Activated CD4-positive, CD25-positive, alpha-beta regulatory T cell (primary cell): ENCODE measurements at regions not wholly inside any gene's neighbourhood (a gene's known extent, or its start where the extent isn't known, plus 50 kb on each side); places are given as distances from the start of the nearest gene placed in this dataset.
"Not testable (repeated sequence)": the region's sequence is repeated elsewhere in the genome, so short reads cannot be mapped to it uniquely, and the experiment has no call there.

Experiments
- DNase-seq, 4 experiments: peaks; one replicate each; lab custom pipeline; 2025; lab: John Stamatoyannopoulos, UW

GRCh38 chr5:112472614-112473013 lies 53.5 kb upstream of the EPB41L4A start:
- DNase-seq: no peak

GRCh38 chr5:112473989-112474388 lies 54.9 kb upstream of the EPB41L4A start:
- no peak for DNase-seq

GRCh38 chr5:112475747-112476365 lies 56.8 kb upstream of the EPB41L4A start:
- DNase-seq: no peak

- no peak for DNase-seq
Observed at GRCh38 chr5:112479418-112479817, 60.3 kb upstream of the EPB41L4A start.

GRCh38 chr5:112480501-112480900 lies 61.4 kb upstream of the EPB41L4A start:
- no peak for DNase-seq

GRCh38 chr5:112483704-112484103 lies 64.6 kb upstream of the EPB41L4A start:
- no peak for DNase-seq

GRCh38 chr5:112485934-112486355 lies 66.9 kb upstream of the EPB41L4A start:
- DNase-seq: no peak

- DNase-seq: no peak
Observed at GRCh38 chr5:112491257-112491656, 72.2 kb upstream of the EPB41L4A start.

- DNase-seq: no peak
Observed at GRCh38 chr5:112492291-112492690, 73.2 kb upstream of the EPB41L4A start.

GRCh38 chr5:112503749-112504501 lies 84.8 kb upstream of the EPB41L4A start:
- DNase-seq: not testable (repeated sequence)

- not testable (repeated sequence) for DNase-seq
Observed at GRCh38 chr5:112509097-112509496, 90.0 kb upstream of the EPB41L4A start.

- DNase-seq: no peak
Observed at GRCh38 chr5:112511920-112512319, 92.8 kb upstream of the EPB41L4A start.

- no peak for DNase-seq
Observed at GRCh38 chr5:112512901-112513300, 93.8 kb upstream of the EPB41L4A start.

- DNase-seq: no peak
Observed at GRCh38 chr5:112514111-112514510, 95.0 kb upstream of the EPB41L4A start.

- DNase-seq: not testable (repeated sequence)
Observed at GRCh38 chr5:112520474-112520873, 101.4 kb upstream of the EPB41L4A start.

- DNase-seq: not testable (repeated sequence)
Observed at GRCh38 chr5:112522891-112523673, 104.0 kb upstream of the EPB41L4A start.

- not testable (repeated sequence) for DNase-seq
Observed at GRCh38 chr5:112523674-112524263, 104.7 kb upstream of the EPB41L4A start.

GRCh38 chr5:112525217-112525616 lies 106.1 kb upstream of the EPB41L4A start:
- no peak for DNase-seq

- no peak for DNase-seq
Observed at GRCh38 chr5:112528928-112529327, 109.9 kb upstream of the EPB41L4A start.

- DNase-seq: no peak
Observed at GRCh38 chr5:112529525-112529924, 110.4 kb upstream of the EPB41L4A start.

GRCh38 chr5:112532654-112533360 lies 113.7 kb upstream of the EPB41L4A start:
- no peak for DNase-seq

- no peak for DNase-seq
Observed at GRCh38 chr5:112533362-112533761, 114.3 kb upstream of the EPB41L4A start.
